Ovary (tissue), 7 donors: ENCODE measurements at regions not wholly inside any gene's neighbourhood (a gene's known extent, or its start where the extent isn't known, plus 50 kb on each side); places are given as distances from the start of the nearest gene placed in this dataset.

Experiments
- DNase-seq, 5 donors: peaks; one replicate each; pipeline ENCODE4 v3.0.0-alpha.2; 2019 to 2020
- H3K27ac ChIP-seq, 2 donors: fragments of 200-600 bp; one replicate each; pipeline versions ENCODE4 v1.5.1 to v1.8.0; 2019 to 2022
- H3K27me3 ChIP-seq: fragments of 200-600 bp; one replicate; pipeline ENCODE4 v1.8.0; 2022
- H3K36me3 ChIP-seq: fragments of 200-600 bp; sonication (generic); one replicate; pipeline ENCODE4 v1.5.1; 2019
- H3K4me1 ChIP-seq: one replicate; pipeline ENCODE4 v1.8.1; 2013; ENCODE audit warnings: mild to moderate bottlenecking, moderate library complexity; ENCODE audit not compliant: insufficient read depth
- H3K4me3 ChIP-seq: fragments of 200-600 bp; sonication (generic); one replicate; pipeline ENCODE4 v1.5.1; 2017
- H3K9me3 ChIP-seq, 2 donors: fragments of 200-600 bp in 1 of 2; sonication (generic) in 1 of 2; one replicate each; pipeline versions ENCODE4 v1.5.1 to v1.8.1; 2013 to 2019; ENCODE audit warnings: mild to moderate bottlenecking in 1 of 2, moderate library complexity in 1 of 2
- CTCF ChIP-seq, 3 donors: fragments of 450-650 bp in 2 of 3; fragments of 200-600 bp in 1 of 3; IDR thresholded peaks; one replicate each; pipeline versions ENCODE4 v1.5.1 to v1.8.0; 2016 to 2022; ENCODE audit warnings: antibody characterized with exemption in 3 of 3, mild to moderate bottlenecking in 1 of 3
- EP300 ChIP-seq: sonication (generic); formaldehyde crosslinking; IDR thresholded peaks from one replicate; pipeline ENCODE4 v1.6.1; 2017; ENCODE audit warnings: antibody characterized with exemption
- POLR2A ChIP-seq: fragments of 450-650 bp; IDR thresholded peaks from one replicate; pipeline ENCODE4 v1.6.1; 2017; ENCODE audit warnings: antibody characterized with exemption, mild to moderate bottlenecking, moderate library complexity
- WGBS, 3 donors: extraction: QIAGEN DNeasy Blood & Tissue Kit in 1 of 3; methylation state at CpG; one replicate each; pipeline versions ENCODE4 v1.1.5 to v1.1.7; 2013 to 2017; 5-methylcytosine and 5-hydroxymethylcytosine counted together
- intact Hi-C, 4 donors: fragments of 100-400 bp; cut with DNase I; formaldehyde crosslinking; loops; one replicate each; pipeline versions ENCODE4 v1.11.0 to v1.15.1; 2022 to 2023
- donor health status: DM: no; HTN: no; CAD: no; lungs with moderate emphysema.
- donor health status: DM: no; HTN: no; CAD: no.
- donor health status: Bipolar disorder and iron deficiency.
- donor health status: DM: no; HTN: no; CAD: no.
- donor health status: DM: yes; HTN: yes; CAD: no.

- TF ChIP-seq POLR2A = no peak
- TF ChIP-seq EP300 = no peak
- no peak for TF ChIP-seq CTCF (IDR thresholded peaks at IDR 0.05)
- no peak overlapping the region for H3K4me3 ChIP-seq
- H3K36me3 ChIP-seq = no peaks in the 10 kb centered on the region
- DNase-seq = no peak
- intact Hi-C loops = no loop called here
- H3K9me3 ChIP-seq = no peaks in the 10 kb centered on the region
- H3K27me3 ChIP-seq = no peaks in the 10 kb centered on the region
- no peak overlapping the region for H3K27ac ChIP-seq
- no peaks in the 10 kb centered on the region for H3K4me1 ChIP-seq
Measured at GRCh38 chr6:48057601-48058000, 53.4 kb downstream of the PTCHD4 start.

- Histone ChIP-seq H3K4me1 (no peaks in the 10 kb centered on the region), H3K4me3 (no peak overlapping the region), H3K27me3 (no peaks in the 10 kb centered on the region), H3K9me3 (no peaks in the 10 kb centered on the region), H3K36me3 (no peaks in the 10 kb centered on the region), H3K27ac (no peak overlapping the region)
- DNase-seq = no peak
- 47 to 60% (median 58%) methylated on average over 2 of the region's 2 CpGs for WGBS, 3 donors
- intact Hi-C loops = no loop called here
- TF ChIP-seq EP300 (no peak), CTCF (IDR thresholded peaks at IDR 0.05) (no peak), POLR2A (no peak)
Measured at GRCh38 chr6:48048451-48049146, 62.4 kb downstream of the PTCHD4 start.

- Histone ChIP-seq H3K9me3 (no peaks in the 10 kb centered on the region), H3K27me3 (no peaks in the 10 kb centered on the region), H3K4me1 (no peaks in the 10 kb centered on the region), H3K27ac (no peak overlapping the region), H3K4me3 (no peak overlapping the region), H3K36me3 (no peaks in the 10 kb centered on the region)
- WGBS, 3 donors = 24 to 37% (median 33%) methylated on average over 2 of the region's 2 CpGs
- TF ChIP-seq POLR2A (no peak), CTCF (IDR thresholded peaks at IDR 0.05) (no peak), EP300 (no peak)
- DNase-seq = no peak
- intact Hi-C loops = no loop called here
Measured at GRCh38 chr6:48041894-48042293, 69.1 kb downstream of the PTCHD4 start.

GRCh38 chr6:48037946-48038345 is 73.1 kb downstream of the PTCHD4 start:
- no peak for DNase-seq
- intact Hi-C loops = no loop called here
- Histone ChIP-seq H3K27me3 (no peaks in the 10 kb centered on the region), H3K4me3 (no peak overlapping the region), H3K27ac (no peak overlapping the region), H3K9me3 (no peaks in the 10 kb centered on the region), H3K36me3 (no peaks in the 10 kb centered on the region), H3K4me1 (no peaks in the 10 kb centered on the region)
- no peak for TF ChIP-seq EP300
- TF ChIP-seq CTCF (IDR thresholded peaks at IDR 0.05) = no peak
- 68 to 82% (median 71%) methylated on average over 4 of the region's 4 CpGs for WGBS, 3 donors
